Adrenal gland (tissue), 5 donors: ENCODE measurements at regions not wholly inside any gene's neighbourhood (a gene's known extent, or its start where the extent isn't known, plus 50 kb on each side); places are given as distances from the start of the nearest gene placed in this dataset.

Experiments
- POLR2A ChIP-seq, 2 donors: fragments of 450-650 bp; IDR thresholded peaks; one replicate each; pipeline ENCODE4 v1.6.1; 2017; ENCODE audit warnings: antibody characterized with exemption in 2 of 2, mild to moderate bottlenecking in 2 of 2, moderate library complexity in 1 of 2
- TF ChIP-seq, protein P1 (sequence below), 6 experiments: fragments of 450-650 bp in 4 of 6; fragments of 200-600 bp in 2 of 6; sonication (generic) in 1 of 6; IDR thresholded peaks; 1 replicate in 5 of 6; 2 replicates in 1 of 6; pipeline versions ENCODE4 v1.5.1 to v1.8.0; 2016 to 2021; ENCODE audit warnings: antibody characterized with exemption in 6 of 6, mild to moderate bottlenecking in 2 of 6, moderate library complexity in 1 of 6
- donor health status: DM: no; HTN: no; CAD: no.

DNA sequence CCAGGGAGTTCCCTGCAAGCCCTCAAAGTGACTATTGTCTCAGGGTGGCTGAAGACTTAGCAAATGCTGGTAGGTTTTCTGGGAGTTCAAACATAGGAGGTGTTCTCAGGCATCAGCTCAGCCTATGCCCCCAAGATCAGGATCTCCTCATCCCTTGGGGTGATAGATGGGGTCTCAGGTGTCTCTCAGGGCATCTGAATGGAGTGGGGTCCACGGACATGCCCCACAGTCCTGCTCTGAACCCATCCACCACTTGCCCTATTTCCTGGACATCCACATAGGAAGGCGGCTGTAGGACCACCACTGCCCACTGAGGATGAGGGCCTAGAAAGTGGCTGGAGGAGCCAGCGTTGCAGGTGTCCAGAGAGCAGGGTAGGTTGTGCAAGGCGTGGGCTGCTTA lies 287.0 kb upstream of the CXCR4 start:
- TF ChIP-seq, protein P1, sequence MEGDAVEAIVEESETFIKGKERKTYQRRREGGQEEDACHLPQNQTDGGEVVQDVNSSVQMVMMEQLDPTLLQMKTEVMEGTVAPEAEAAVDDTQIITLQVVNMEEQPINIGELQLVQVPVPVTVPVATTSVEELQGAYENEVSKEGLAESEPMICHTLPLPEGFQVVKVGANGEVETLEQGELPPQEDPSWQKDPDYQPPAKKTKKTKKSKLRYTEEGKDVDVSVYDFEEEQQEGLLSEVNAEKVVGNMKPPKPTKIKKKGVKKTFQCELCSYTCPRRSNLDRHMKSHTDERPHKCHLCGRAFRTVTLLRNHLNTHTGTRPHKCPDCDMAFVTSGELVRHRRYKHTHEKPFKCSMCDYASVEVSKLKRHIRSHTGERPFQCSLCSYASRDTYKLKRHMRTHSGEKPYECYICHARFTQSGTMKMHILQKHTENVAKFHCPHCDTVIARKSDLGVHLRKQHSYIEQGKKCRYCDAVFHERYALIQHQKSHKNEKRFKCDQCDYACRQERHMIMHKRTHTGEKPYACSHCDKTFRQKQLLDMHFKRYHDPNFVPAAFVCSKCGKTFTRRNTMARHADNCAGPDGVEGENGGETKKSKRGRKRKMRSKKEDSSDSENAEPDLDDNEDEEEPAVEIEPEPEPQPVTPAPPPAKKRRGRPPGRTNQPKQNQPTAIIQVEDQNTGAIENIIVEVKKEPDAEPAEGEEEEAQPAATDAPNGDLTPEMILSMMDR (IDR thresholded peaks at IDR 0.05), result no peak
- TF ChIP-seq POLR2A (IDR thresholded peaks at IDR 0.05), result no peak
